Activated T-cell treated with anti-CD3 and anti-CD28 coated beads, Interleukin-2, amount 50 U/mL, for 48 hours (primary cell): ENCODE measurements at regions not wholly inside any gene's neighbourhood (a gene's known extent, or its start where the extent isn't known, plus 50 kb on each side); places are given as distances from the start of the nearest gene placed in this dataset.
A peak's percentile ranks its signal among the peaks of the same experiment; 100 is the strongest.
"Not testable (repeated sequence)": the region's sequence is repeated elsewhere in the genome, so short reads cannot be mapped to it uniquely, and the experiment has no call there.

Source experiments
- DNase-seq, 2 experiments: peaks; one replicate each; pipeline ENCODE4 v3.0.0-alpha.2; 2020

GRCh38 chr7:88610942-88611341, 148.6 kb upstream of the ZNF804B start:
- DNase-seq: no peak

- no peak for DNase-seq
Observed at GRCh38 chr7:88600695-88601094, 158.8 kb upstream of the ZNF804B start.

GRCh38 chr7:88599528-88599927, 160.0 kb upstream of the ZNF804B start:
- no peak for DNase-seq

GRCh38 chr7:88597941-88598425, 161.5 kb upstream of the ZNF804B start:
- DNase-seq: no peak

GRCh38 chr7:88590963-88591362, 168.5 kb upstream of the ZNF804B start:
- no peak for DNase-seq

- DNase-seq: no peak
Observed at GRCh38 chr7:88589927-88590326, 169.6 kb upstream of the ZNF804B start.

DNA sequence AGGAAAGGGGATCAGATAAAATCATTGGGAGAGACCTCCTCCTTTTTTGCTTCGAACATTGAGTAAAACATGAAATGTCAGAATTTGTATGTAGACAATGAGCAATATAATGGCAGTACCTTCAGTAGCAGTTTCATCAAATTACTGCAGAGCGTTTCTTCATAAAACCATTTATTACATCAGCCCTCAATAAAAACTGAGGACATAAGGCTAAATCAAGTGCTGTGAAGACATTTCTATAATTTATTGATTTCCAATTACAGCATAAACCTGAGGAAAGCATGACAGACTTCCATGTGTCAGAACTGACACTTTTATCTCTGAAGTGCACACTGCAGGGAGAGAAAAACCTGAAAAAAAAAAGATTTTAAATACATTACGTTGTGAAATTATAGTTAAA, 172.6 kb upstream of the ZNF804B start:
- no peak for DNase-seq

DNA sequence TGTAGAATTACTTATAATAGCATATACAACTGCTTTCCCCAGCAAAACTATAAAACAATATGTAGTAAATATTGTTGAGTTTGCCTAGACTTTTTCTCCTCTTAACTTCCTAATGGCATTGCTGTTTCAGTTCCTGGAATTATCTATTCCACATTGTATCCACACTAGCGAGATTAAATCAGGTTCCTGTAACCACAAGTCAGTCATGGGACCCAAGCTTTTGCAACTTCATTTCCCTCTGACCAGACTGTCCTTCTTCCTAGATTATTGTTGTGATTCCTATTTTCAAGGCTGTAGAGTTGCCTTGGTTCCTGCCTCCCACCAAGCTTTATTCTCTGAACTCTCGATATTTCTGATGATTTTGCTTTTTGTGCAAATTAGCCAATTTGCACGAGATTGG, 173.3 kb upstream of the ZNF804B start:
- no peak for DNase-seq

- no peak for DNase-seq
Observed at GRCh38 chr7:88576720-88577119, 182.8 kb upstream of the ZNF804B start.

DNA sequence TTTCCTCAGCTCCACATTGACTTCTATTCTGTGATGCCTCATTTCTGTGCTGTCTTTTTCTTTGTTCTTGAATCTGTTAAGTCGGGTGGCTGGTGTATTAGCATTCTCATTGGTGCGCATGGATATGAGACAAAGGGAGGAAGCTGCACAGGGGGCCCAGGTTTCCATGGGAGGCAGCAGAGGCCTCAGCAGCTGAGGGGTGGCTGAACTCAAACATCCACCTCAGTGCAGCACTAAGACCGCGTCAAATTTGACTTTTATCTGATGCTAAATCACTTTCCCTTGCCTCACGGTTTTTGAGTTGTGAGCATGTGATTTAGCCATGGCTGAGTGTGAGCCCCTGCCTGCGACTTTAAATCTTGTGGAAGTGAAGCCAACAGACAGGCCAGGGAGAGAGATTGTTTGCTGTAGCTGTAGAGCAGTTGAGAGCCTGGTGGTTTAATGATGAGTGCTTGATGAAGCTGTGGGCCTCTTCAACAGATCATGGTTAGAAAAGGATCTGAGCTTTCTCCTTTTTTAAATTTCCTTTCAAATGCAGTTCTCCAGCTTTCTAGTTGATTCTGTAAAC, 193.3 kb upstream of the ZNF804B start:
- DNase-seq: no peak

- no peak for DNase-seq
Observed at GRCh38 chr7:88565401-88565800, 194.1 kb upstream of the ZNF804B start.

DNA sequence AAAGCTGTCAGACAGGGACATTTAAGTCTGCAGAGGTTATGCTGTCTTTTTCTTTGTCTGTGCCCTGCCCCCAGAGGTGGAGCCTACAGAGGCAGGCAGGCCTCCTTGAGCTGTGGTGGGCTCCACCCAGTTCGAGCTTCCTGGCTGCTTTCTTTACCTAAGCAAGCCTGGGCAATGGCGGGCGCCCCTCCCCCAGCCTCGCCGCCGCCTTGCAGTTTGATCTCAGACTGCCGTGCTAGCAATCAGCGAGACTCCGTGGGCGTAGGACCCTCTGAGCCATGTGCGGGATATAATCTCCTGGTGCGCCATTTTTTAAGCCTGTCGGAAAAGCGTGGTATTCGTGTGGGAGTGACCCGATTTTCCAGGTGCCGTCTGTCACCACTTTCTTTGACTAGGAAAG, 203.1 kb upstream of the ZNF804B start:
- not testable (repeated sequence) for DNase-seq

- DNase-seq: not testable (repeated sequence)
Observed at GRCh38 chr7:88554847-88555246, 204.7 kb upstream of the ZNF804B start.

GRCh38 chr7:88548399-88548798, 211.1 kb upstream of the ZNF804B start:
- no peak for DNase-seq

DNA sequence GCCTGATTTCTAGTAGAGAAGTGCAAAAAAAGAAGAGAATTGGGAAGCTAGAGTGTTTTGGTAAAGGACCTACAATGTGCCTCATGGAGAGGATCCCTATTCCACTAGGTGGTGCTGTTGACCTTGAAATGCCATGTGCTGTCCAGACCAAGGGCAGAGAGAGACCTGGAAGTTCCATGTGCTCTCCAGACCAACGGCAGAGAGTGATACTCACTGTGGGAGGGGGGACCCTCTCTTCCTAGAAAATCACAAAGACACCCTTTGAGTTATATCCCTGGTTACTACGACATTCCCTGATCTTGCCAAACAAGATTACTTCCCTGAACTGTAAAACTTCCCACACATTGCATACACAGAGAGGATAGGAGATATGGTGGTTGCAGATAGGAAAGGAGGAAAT, 212.7 kb upstream of the ZNF804B start:
- DNase-seq: peak in 1 of 2 experiments; percentile 21

- DNase-seq: no peak
Observed at GRCh38 chr7:88545663-88546062, 213.8 kb upstream of the ZNF804B start.

GRCh38 chr7:88540012-88540411, 219.5 kb upstream of the ZNF804B start:
- no peak for DNase-seq

DNA sequence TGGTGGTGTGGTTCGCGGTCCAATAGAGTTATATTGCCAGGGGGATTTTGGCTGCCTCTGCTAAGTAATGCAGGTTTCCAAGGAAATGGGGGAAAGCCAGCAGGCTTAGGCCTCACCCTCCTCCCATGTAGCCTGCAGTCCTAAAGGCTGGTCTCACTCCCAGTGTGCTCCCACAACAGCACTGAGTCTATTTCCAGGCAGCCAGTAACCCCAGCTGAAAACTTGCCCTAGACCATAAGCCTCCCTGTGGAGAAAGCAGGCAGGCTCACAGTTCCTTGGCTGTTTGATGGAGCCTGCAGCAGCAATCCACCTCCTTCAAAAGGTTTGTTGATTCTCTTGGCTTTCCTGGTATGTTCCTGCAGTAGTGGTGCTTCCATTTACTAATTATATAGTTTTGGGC, 220.0 kb upstream of the ZNF804B start:
- DNase-seq: no peak

- DNase-seq: no peak
Observed at GRCh38 chr7:88523645-88524044, 217.0 kb upstream of the STEAP4 start.

GRCh38 chr7:88522771-88523293, 216.1 kb upstream of the STEAP4 start:
- DNase-seq: no peak

DNA sequence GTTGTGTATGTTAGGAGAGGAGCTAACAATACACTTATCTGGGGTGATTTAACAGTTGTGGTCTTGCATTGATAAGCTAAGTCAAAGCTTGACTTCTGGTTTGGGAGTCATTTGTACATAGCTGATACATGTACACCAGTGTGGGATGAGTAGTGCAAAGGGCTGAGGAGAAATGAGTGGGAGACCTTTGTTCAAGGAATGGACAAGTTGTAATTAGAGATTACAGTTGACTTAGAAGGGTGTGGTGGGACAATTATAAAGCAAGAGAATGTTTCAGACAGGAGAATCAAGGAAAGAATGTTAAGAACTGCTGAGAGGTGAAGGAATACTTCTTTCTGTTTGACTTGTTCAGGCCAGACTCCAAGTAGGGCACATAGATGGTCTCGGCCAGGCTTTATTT, 209.7 kb upstream of the STEAP4 start:
- no peak for DNase-seq

- no peak for DNase-seq
Observed at GRCh38 chr7:88515301-88515700, 208.6 kb upstream of the STEAP4 start.

DNA sequence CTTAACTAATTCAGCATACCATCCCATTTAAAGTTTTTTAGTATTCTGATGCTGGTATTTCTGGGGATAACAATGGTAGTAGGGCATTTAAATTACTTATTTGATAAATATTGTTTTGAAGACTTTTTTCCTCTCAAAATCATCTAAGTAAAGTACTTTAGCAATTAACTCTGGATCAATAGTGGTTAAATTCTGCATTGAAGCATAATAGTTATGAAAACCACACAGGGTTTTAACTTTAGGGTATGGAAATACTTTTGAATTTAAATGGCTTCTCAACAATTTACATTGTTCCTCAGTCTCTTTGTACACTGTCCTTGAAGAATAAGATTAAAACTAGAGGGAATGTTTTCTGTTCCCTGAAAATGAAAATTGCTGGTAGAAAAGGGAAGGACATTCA, 202.6 kb upstream of the STEAP4 start:
- DNase-seq: no peak

- no peak for DNase-seq
Observed at GRCh38 chr7:88500131-88500530, 193.4 kb upstream of the STEAP4 start.
